ENCODE measurements at regions not wholly inside any gene's neighbourhood (a gene's known extent, or its start where the extent isn't known, plus 50 kb on each side); places are given as distances from the start of the nearest gene placed in this dataset.

DNA sequence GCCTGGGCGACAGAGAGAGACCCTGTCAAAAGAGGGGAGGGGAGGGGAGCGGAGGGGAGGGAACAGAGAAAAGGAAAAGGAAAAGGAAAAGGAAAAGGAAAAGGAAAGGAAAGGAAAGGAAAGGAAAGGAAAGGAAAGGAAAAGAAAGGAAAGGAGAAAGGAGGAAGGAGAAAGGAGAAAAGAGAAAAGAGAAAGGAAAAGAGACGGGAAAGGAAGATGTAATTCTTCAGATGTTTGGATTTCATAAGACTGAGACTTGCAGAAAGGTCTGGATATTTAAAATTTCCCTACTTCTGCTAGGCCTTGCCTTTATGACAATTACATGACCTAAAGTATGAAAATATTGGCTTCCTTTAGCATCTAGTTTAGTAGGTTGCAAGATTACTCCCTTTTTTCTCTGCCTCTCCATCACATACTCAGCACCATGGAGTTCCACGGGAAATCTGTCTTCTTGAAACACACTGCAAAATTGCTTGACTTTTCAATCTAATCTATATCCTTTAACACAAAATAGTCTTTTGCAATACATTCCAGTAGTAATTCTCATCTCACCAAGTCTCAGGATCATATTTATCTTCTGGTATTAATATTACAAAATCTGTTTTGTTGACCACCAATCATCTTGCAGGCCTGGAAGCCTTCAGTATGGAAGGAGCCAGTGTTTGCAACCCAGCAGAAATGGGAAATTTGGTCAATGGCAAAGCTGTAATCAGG is 383.5 kb downstream of the ZEB2 start:
- no peaks in the 10 kb centered on the region for H3K4me1 ChIP-seq
- H3K27ac ChIP-seq = no peak overlapping the region
- H3K9me3 ChIP-seq = no peaks in the 10 kb centered on the region
- no peak overlapping the region for H3K9ac ChIP-seq (ENCODE audit: low read depth in 2 of 2, low read length in 2 of 2)
- intact Hi-C loops (cut with DNase I) = no loop called here
- TF ChIP-seq, protein P1, sequence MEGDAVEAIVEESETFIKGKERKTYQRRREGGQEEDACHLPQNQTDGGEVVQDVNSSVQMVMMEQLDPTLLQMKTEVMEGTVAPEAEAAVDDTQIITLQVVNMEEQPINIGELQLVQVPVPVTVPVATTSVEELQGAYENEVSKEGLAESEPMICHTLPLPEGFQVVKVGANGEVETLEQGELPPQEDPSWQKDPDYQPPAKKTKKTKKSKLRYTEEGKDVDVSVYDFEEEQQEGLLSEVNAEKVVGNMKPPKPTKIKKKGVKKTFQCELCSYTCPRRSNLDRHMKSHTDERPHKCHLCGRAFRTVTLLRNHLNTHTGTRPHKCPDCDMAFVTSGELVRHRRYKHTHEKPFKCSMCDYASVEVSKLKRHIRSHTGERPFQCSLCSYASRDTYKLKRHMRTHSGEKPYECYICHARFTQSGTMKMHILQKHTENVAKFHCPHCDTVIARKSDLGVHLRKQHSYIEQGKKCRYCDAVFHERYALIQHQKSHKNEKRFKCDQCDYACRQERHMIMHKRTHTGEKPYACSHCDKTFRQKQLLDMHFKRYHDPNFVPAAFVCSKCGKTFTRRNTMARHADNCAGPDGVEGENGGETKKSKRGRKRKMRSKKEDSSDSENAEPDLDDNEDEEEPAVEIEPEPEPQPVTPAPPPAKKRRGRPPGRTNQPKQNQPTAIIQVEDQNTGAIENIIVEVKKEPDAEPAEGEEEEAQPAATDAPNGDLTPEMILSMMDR (IDR thresholded peaks at IDR 0.05) = no peak
- no peak overlapping the region for H3K4me3 ChIP-seq
- DNase-seq = no peak
- no peaks in the 10 kb centered on the region for H3K27me3 ChIP-seq
- no peaks in the 10 kb centered on the region for H3K36me3 ChIP-seq

DNA sequence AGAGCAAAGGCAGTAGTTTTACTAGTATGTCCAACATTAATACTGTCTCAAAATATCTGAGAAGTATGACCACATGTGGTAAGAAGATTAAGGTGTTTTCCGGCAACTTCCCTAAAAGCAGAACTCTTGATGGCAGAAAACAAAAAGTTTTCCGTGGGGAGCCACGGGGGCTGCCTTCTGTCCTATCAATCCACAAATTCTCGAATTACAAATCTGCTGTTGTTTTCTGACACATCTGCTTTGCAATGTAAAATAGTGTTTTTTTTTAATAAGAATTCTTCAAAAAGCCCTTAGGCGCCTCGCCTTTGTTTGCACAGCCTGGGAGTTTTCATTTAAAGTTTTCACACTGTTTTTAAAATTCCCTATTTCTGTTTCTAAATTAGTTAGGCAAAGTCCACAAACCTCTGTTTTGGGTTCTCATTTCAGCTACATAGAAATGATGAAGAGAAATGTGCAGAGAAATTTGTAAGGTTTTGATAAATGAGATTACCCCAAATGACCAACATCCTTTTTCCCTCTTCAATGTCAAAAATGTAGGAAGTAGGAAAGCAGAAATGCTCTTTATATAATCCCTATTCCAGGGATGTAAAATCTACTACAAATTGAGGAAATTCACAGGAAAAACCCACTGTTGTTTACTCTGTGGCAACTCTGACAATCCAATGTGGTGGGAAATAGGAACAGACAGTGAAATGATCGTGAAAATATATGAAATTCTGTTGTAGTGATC is 385.8 kb downstream of the ZEB2 start:
- intact Hi-C loops (cut with DNase I) = no loop called here
- Histone ChIP-seq H3K27me3 (no peaks in the 10 kb centered on the region), H3K4me1 (no peaks in the 10 kb centered on the region), H3K9ac (ENCODE audit: low read depth in 2 of 2, low read length in 2 of 2) (no peak overlapping the region), H3K36me3 (no peaks in the 10 kb centered on the region), H3K9me3 (no peaks in the 10 kb centered on the region), H3K27ac (no peak overlapping the region), H3K4me3 (no peak overlapping the region)
- TF ChIP-seq, protein P1 (IDR thresholded peaks at IDR 0.05) = no peak
- DNase-seq = no peak

DNA sequence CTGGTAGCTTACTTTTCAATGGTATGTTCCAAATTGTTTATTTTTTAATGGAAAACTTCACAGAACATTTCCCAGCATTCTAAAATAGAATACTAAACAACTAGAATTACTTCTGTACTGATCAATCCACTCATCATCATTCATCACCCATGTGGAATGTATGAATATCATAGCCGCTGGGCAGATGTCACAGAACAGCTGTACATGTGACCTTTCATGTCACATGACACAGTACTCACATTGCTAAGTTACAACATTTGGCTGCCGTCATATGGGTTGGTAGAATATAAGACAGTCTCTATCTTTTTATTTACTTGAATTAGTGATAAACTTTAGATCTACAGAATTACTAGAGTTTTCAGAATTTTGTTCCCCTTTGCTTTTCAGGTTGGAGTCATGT is 387.6 kb downstream of the ZEB2 start:
- intact Hi-C loops (cut with DNase I) = no loop called here
- TF ChIP-seq, protein P1 (IDR thresholded peaks at IDR 0.05) = no peak
- Histone ChIP-seq H3K9me3 (no peaks in the 10 kb centered on the region), H3K9ac (ENCODE audit: low read depth in 2 of 2, low read length in 2 of 2) (no peak overlapping the region), H3K4me1 (no peaks in the 10 kb centered on the region), H3K27me3 (no peaks in the 10 kb centered on the region), H3K36me3 (no peaks in the 10 kb centered on the region), H3K27ac (no peak overlapping the region), H3K4me3 (no peak overlapping the region)
- DNase-seq = no peak

DNA sequence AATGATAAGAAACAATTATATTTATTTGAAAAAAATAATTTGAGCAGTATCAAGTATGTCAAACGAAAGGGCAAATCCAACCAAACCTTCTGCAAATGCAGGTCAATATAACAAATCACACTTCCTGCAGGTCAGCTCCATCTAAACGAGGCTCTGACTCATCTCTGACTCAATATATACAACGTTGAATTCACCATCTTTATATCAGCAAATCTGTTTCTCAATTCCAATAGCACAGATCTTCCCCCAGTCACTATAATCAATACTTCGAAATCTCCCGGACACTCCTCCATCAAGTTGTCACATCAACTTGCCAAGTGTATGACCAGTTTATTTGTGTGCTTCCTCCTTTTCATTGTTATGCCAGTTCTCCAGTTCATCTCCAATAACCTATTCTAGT is 388.9 kb downstream of the ZEB2 start:
- intact Hi-C loops (cut with DNase I) = no loop called here
- TF ChIP-seq, protein P1 (IDR thresholded peaks at IDR 0.05) = no peak

DNA sequence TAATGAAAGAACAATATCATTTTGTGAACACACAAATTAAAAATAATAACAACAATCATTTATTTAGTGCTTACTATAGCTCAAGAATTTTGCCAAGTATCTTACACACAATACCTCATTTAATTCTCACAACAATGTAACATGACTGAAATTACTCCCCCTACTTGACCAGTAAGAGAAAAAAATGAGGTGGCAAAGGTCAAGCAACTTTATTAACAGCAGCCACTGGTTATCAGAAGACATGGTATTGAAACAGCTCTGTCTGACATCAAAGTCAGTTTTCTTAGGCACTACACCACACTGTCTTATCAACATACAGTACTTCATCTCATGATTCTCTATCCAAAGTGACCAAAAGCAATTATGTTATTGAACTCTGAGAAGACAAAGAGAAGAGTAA is 389.4 kb downstream of the ZEB2 start:
- no peaks in the 10 kb centered on the region for H3K27me3 ChIP-seq
- no peaks in the 10 kb centered on the region for H3K9me3 ChIP-seq
- no peak overlapping the region for H3K4me3 ChIP-seq
- no peak overlapping the region for H3K9ac ChIP-seq (ENCODE audit: low read depth in 2 of 2, low read length in 2 of 2)
- TF ChIP-seq, protein P1 (IDR thresholded peaks at IDR 0.05) = no peak
- DNase-seq = no peak
- no peak overlapping the region for H3K27ac ChIP-seq
- intact Hi-C loops (cut with DNase I) = no loop called here
- H3K36me3 ChIP-seq = no peaks in the 10 kb centered on the region
- no peaks in the 10 kb centered on the region for H3K4me1 ChIP-seq

More for the DNA sequence above, 388.9 kb downstream of the ZEB2 start:
- Histone ChIP-seq H3K9me3 (no peaks in the 10 kb centered on the region), H3K4me3 (no peak overlapping the region), H3K9ac (ENCODE audit: low read depth in 2 of 2, low read length in 2 of 2) (no peak overlapping the region), H3K36me3 (no peaks in the 10 kb centered on the region), H3K27me3 (no peaks in the 10 kb centered on the region), H3K27ac (no peak overlapping the region), H3K4me1 (no peaks in the 10 kb centered on the region)
- no peak for DNase-seq
